Neutrophil (primary cell): ENCODE measurements at regions not wholly inside any gene's neighbourhood (a gene's known extent, or its start where the extent isn't known, plus 50 kb on each side); places are given as distances from the start of the nearest gene placed in this dataset.

Experiments
- H3K27ac ChIP-seq: fragments of 200-600 bp; sonication (generic); 2 replicates; pipeline ENCODE4 v1.5.1; 2016; ENCODE audit warnings: mild to moderate bottlenecking, moderate library complexity
- H3K27me3 ChIP-seq: fragments of 200-600 bp; sonication (generic); 2 replicates; pipeline ENCODE4 v1.6.0; 2016; ENCODE audit warnings: mild to moderate bottlenecking
- H3K36me3 ChIP-seq: fragments of 200-600 bp; sonication (generic); 2 replicates; pipeline ENCODE4 v1.5.1; 2017
- H3K4me1 ChIP-seq, 2 experiments: fragments of 200-600 bp in 1 of 2; sonication (generic) in 1 of 2; 1 replicate in 1 of 2; 2 replicates in 1 of 2; pipeline versions ENCODE4 v1.5.1 to v1.6.1; 2013 to 2016; ENCODE audit warnings: low read depth in 1 of 2, low read length in 1 of 2, mild to moderate bottlenecking in 1 of 2, moderate library complexity in 1 of 2; ENCODE audit not compliant: control insufficient read depth in 1 of 2, insufficient read depth in 1 of 2
- H3K4me3 ChIP-seq, 2 experiments: fragments of 200-600 bp in 1 of 2; sonication (generic) in 1 of 2; 1 replicate in 1 of 2; 2 replicates in 1 of 2; pipeline ENCODE4 v1.5.1; 2013 to 2016; ENCODE audit warnings: low read depth in 1 of 2, low read length in 1 of 2, mild to moderate bottlenecking in 1 of 2, moderate library complexity in 1 of 2
- H3K9me3 ChIP-seq: fragments of 200-600 bp; sonication (generic); 2 replicates; pipeline ENCODE4 v1.5.1; 2016
- CTCF ChIP-seq: fragments of 200-600 bp; sonication (generic); IDR thresholded peaks from 2 replicates; pipeline ENCODE4 v1.5.1; 2016; ENCODE audit warnings: antibody characterized with exemption

GRCh38 chr2:64770137-64770780, 116.5 kb upstream of the SERTAD2 start:
- no peak for TF ChIP-seq CTCF
- no peaks in the 10 kb centered on the region for H3K27me3 ChIP-seq
- peaks cover 14 to 22% of the 10 kb centered on the region in 2 experiments for H3K4me1 ChIP-seq
- no peak overlapping the region for H3K4me3 ChIP-seq
- no peak overlapping the region for H3K27ac ChIP-seq
- H3K36me3 ChIP-seq: no peaks in the 10 kb centered on the region
- H3K9me3 ChIP-seq: no peaks in the 10 kb centered on the region

GRCh38 chr2:64770781-64771334, 117.1 kb upstream of the SERTAD2 start:
- Histone ChIP-seq H3K9me3 (no peaks in the 10 kb centered on the region), H3K27me3 (no peaks in the 10 kb centered on the region), H3K36me3 (no peaks in the 10 kb centered on the region), H3K27ac (no peak overlapping the region), H3K4me3 (no peak overlapping the region), H3K4me1 (peaks cover 14 to 22% of the 10 kb centered on the region in 2 experiments)
- TF ChIP-seq CTCF: no peak

GRCh38 chr2:64771737-64772136, 118.0 kb upstream of the SERTAD2 start:
- H3K27me3 ChIP-seq: no peaks in the 10 kb centered on the region
- no peaks in the 10 kb centered on the region for H3K9me3 ChIP-seq
- no peak overlapping the region for H3K4me3 ChIP-seq
- TF ChIP-seq CTCF: no peak
- no peak overlapping the region for H3K27ac ChIP-seq
- H3K36me3 ChIP-seq: no peaks in the 10 kb centered on the region
- peaks cover 12 to 19% of the 10 kb centered on the region in 2 experiments for H3K4me1 ChIP-seq

GRCh38 chr2:64773461-64774118, 119.9 kb upstream of the SERTAD2 start:
- Histone ChIP-seq H3K9me3 (no peaks in the 10 kb centered on the region), H3K4me1 (peaks cover 0 to 4% of the 10 kb centered on the region in 2 experiments), H3K36me3 (no peaks in the 10 kb centered on the region), H3K27me3 (no peaks in the 10 kb centered on the region), H3K4me3 (no peak overlapping the region), H3K27ac (no peak overlapping the region)
- TF ChIP-seq CTCF: no peak

- Histone ChIP-seq H3K4me1 (no peaks in the 10 kb centered on the region), H3K27ac (no peak overlapping the region), H3K27me3 (no peaks in the 10 kb centered on the region), H3K4me3 (no peak overlapping the region), H3K36me3 (no peaks in the 10 kb centered on the region), H3K9me3 (no peaks in the 10 kb centered on the region)
- no peak for TF ChIP-seq CTCF
Observed at GRCh38 chr2:64777841-64778240, 124.1 kb upstream of the SERTAD2 start.
